Mucosa of gallbladder (tissue), 1 donor: ENCODE measurements at regions not wholly inside any gene's neighbourhood (a gene's known extent, or its start where the extent isn't known, plus 50 kb on each side); places are given as distances from the start of the nearest gene placed in this dataset.

ENCODE experiments used
- DNase-seq: peaks from one replicate; pipeline ENCODE4 v3.0.0-alpha.2; 2020; ENCODE audit warnings: low spot score
- donor health status: DM: no; HTN: no; CAD: no.

DNA sequence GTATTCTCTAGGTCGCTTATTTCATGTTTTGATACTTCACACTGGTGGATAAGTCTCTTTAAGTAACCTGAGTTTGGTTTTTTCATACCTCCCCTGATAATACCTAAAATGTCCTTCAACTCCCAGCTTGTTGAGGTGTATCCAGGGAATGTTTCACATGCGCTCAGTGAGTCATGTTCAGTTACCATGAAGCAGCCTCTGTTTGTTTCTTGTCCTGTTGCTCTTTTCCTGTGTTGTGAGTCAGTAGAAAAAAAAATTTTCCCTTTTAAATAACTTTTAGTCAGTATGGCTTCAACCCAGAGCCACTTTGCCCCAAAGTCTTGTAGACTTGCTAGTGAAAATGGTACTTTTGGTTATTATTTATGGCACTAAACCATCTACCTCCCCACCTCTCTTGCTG is 278.4 kb upstream of the ZPLD1 start:
- DNase-seq: no peak

DNA sequence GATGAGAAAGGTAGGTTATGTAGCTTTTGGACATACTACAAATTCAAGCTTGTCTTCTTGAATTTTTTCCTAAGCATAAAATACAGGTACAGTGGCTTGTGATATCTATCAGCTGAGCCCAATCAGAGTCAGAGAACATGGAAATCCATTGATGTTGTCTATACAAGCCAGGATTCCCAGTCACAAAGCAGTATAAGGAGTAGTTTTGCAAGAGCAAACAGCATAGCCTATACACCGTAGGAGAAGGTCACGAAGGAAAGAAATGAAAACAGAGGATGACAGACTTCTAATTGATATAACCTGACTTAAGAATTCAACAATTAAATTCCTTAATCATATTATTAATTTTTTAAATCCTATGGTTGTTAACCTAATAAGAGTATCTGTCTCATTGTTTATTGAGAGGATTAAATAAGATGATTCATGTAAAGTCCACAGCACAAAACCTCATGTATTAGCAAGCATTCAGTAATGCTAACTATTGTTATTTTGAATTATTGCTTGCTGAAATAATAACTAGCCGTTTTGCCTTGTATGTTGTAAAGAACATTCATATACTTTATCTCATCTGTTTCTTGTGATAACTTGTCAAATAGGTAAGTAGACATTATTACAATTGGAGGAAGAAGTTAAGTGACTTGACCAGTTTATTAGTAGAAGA is 276.6 kb upstream of the ZPLD1 start:
- DNase-seq: no peak

DNA sequence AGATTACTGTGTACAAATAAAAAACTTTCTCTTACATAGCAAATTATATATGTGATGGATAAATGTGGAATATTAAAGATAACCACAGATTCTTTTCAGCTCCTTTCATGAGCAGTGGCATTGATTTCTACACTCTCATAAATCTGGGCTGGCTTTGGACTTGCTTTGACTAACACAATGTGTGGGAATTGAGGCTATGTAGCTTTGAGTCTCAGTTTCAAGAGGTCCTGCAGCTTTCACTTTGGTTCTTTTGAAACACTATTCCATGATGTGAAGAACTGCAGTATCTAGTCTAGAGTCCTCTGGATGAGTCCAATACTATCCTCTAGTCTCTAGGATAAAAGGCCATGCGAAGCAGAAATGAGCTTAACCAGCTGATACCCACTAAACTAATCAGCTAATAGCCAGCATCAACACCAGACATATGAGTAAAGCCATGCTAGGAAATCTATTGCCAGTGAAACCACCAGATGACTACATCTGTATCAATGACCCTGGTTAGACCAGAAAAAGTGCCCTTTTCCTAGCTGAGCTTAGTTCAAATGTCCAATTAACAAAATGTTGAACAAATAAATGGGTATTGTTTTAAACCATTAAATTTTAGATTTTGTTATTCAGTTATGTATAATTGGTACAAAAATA is 274.9 kb upstream of the ZPLD1 start:
- no peak for DNase-seq

DNA sequence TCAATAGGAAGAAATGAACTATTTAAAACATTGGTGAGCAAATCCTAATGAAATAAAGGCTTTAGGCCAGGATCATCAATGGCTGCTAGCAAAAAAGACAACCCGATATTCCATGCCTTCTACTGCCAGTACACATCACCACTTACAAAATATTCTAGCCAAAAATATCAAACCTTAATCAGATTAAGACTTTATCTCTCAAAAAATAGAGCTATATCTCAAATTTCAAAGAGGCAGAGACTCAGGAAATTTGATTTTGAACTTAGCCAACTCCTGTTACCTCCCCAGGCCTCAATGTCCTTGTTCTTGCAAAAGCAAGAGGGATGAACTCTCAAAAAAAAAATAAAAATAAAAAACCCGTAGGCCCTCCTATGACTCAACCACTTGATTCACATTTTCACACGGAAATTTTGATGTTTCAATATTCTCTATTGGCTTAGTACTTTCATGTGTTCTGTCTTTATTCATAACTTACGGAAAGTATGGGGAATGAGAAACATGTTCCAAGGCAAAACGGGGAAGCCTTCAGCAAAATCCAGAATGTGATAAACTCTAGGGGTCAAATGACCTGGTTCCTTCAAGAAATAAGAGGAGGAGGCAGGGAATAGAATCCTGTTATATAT is 273.3 kb upstream of the ZPLD1 start:
- no peak for DNase-seq

DNA sequence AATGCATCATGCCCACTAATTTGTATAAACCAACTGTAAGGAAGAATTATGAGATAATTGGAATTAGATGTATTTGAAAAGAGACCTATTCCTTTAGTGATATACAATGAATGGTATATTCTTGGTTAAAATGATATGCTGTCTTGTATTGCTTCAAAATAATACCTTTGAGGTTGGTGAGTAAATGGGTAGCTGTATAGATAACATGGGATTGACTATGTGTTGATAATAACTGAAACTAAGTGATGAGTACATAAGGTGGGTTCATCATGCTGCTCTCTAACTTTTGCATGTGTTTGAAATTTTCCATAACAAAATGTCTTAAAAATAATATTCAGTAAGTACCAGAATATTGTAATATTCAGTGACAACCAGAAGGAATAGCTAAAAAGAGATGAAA is 272.6 kb upstream of the ZPLD1 start:
- DNase-seq: no peak

DNA sequence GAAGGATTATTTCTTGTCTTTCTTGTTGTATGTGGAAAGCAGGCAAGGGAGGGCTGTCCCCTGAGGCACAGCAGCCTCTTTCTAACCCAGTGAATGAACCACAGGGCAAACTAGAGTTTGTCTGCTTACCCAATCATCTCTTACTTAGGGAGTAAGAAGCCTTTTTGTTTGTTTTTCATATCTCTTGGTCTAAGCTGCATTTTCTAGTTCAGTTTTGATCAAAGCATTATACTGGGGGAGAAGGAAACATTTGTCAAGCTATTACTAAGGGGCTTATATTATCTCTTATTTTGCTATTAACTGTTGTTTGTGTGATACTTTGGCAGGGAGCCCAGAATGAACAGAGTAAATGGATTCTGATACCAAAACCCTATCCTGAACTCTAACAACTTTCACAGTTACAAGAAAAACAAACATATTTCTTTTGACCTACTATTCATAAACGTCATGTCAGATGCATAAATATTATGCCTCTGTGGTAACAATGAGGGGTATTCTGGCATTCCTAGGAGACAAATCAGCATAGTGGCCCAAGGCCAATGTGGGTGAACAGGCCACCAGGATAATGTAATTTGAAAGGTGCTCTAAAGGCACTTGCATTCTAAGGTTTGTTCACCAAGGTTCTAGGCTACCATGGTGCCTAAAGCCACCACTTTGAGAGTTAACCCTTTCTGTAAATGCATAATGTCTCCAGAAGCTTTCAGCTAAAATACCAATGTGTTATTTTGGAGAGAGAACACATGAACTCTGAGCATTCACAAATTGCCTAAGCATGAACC is 271.6 kb upstream of the ZPLD1 start:
- DNase-seq: no peak

DNA sequence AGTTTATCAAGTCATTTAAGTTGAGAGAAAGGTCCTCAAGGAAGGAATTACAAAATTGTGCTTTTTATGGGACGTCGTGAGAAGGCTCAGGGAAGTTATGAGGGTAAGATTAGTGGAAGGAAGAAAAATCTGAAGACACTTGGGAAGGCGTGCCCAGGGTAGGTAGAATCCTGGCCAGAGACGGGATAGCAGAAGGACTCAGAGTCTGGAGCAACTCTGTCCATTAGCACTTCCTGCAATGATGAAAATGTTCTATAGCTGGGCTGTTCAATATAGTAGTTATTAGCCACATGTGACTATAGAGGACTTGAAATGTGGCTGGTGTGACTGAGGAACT is 271.0 kb upstream of the ZPLD1 start:
- no peak for DNase-seq

DNA sequence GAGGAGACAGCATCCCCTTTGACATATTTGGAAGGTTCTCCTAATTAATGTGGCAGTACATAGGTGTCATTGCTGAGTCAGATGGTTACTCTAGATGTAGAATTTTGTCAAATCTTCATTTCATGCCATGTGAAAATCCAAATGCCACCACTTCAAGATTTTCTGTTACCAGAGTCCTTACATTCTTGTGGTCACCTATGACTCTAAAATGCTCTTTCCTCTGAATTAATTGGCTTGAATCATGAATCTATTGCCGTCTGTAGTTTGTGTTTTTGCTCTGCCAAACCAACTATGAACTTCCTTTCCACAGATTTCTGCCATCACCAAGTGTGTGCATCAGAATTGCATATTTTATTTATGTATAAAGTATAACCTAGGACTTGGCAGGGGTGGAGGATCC is 269.4 kb upstream of the ZPLD1 start:
- DNase-seq: no peak

DNA sequence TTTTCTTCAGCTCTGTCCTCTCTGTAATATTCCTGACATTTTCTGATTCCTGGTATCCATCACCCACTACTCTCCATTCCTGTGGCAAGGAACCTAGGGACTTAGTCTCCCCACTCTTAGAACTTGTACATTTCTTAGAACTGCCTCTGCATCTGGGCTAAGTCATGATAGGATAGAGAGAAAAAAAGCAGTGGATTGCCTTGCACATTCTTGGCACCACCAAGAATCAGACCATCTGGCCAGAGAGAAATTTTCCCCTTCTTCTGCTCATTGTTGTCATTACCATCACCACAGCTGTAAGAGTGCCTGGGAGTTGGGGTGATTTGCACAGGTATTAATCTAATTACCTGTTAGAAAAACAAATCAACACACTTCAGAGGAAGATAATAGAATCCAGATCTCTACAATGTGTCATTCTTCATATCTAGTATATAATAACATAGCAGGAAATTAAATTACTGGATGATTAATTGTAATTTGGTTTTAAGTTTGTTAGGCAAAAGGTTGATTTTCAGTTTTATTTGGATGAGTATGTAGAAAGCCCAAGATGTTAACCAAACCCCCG is 264.8 kb upstream of the ZPLD1 start:
- no peak for DNase-seq

DNA sequence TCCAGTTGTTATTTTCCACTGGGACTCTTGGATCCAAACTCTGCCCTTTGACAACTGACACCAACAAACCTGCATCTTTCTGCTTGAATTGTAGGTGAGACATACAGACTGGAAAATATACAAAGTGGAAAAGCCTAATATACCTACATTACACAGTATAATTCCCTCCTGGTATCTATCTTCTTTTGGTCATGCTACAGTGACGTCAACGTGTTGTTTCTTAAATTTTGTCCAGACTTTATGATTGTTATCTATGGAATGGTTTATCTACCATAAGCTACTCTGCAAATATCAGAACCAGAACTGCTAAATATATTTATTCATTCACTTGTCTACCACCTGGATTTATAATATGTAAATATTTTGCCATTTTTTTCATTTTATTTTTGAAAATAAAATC is 264.3 kb upstream of the ZPLD1 start:
- DNase-seq: no peak

DNA sequence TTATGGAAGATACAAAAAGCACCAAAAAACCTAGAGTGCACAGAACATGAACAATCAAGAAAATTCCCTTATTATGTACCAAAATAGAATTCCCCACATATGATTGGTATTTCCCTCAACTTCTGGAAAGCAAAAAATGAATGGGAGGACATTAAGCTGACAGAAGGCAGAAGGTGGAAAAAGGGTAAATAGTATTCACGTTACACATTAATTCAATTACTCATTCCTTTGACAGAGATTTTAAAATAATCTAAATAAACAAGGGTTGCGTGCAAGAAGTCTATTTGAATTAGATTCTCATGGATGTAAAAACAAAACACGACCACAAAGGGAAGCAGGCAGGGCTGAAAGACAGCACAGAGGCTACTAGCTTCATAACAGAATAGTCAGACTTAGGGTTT is 260.5 kb upstream of the ZPLD1 start:
- no peak for DNase-seq

DNA sequence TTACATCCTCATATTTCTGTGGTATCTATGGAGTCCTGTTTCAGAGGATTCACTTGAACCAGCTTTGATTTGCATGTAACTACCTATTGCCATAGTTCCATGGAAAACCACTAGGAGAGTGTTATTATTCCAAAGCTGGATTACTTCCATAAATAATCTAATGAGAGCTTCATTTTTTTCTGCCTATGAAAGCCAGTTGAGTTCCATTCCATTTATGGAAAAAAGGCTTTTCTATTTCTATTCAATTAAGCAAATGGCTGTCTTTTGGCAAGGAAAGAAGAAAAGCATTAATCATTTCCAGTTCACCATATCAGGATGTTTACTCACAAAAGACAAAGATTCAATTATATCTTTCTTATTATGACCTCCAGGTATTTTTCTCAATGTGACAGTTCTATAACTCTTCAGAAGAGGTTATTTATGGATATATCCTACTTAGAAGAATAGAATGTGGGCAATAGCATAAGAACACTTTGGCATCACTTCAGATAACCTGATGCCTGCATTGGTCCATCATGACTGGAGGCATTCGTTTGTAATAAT is 259.9 kb upstream of the ZPLD1 start:
- DNase-seq: no peak

DNA sequence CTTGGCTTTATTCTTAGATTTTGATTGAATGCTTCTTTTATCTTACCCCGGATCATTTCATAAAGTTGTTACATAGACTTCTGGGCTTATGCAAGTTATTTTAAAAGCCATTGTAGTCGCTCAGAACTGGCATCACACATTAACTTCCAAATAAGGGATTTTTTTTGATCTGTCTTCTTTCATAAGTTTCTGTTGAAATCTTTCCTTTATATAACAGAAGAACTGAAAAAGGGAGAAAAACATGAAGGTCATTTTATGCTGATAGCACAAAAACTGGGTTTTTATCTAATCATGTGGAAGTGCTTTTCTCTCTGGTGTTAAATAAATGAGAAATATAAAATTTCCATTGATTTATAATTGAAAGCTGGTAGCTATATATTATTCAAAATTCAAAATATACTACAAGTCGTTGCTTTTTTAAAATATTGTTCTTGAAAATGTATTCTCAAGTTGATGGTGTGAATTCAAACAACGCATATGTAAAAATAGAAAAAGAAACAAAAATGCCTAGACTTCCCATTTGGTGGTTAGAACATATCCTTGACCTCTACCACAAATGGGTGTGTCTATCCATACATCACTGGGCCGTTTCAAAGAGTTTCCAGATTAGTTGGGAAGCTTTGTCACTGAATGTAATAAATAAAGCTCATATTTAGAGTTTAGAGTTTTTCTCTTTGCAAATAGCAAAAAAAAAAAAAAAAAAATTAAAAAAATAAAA is 258.3 kb upstream of the ZPLD1 start:
- DNase-seq: no peak

DNA sequence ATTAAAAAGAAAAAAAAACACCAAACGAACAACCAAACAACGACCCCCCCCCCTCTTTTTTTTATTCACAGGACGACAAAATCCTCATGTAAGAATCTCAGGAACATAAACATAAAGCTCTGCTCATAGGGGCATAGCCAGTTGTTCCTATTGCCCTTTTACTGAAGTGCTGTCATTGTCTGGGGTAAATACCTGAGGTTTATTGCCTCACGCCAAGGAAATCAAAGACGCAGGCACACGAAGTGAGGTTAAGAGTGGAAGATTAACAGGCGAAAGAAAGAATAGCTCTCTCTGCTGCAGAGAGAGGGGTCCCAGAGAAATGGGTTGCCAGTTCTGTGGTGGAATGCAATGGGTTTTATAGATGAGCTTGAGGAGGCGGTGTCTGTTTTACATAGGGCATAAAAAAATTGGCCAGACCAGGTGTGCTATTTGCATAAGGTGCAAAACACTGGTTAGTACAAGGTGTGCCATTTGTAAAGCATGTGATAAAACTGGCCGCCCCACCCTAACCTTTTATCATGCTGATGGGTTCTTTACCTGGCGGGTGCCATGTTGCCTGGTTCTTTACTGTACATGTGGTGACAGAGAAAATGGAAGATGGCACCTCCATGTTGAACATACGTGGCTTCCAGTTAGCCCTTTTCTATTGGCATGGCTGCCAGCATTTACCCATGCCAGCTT is 257.6 kb upstream of the ZPLD1 start:
- DNase-seq: no peak

DNA sequence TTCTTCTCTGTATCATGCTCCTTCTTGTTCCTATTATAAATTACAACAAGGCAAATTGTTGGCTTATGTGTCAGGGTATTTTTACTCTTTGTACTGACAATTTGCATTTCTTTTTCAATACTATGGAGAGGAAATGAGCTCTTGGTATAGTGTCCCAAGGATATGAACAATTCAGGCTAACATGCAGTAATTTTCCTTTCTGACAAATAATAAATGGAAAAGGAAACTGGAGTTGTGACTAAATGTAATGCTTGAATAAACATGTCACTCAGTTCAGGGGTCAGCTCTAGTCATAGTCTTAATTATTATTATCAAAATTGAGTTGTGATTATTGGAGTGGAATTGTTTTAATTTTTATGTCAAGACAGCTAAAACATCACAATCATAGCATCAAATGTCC is 256.0 kb upstream of the ZPLD1 start:
- DNase-seq: no peak

DNA sequence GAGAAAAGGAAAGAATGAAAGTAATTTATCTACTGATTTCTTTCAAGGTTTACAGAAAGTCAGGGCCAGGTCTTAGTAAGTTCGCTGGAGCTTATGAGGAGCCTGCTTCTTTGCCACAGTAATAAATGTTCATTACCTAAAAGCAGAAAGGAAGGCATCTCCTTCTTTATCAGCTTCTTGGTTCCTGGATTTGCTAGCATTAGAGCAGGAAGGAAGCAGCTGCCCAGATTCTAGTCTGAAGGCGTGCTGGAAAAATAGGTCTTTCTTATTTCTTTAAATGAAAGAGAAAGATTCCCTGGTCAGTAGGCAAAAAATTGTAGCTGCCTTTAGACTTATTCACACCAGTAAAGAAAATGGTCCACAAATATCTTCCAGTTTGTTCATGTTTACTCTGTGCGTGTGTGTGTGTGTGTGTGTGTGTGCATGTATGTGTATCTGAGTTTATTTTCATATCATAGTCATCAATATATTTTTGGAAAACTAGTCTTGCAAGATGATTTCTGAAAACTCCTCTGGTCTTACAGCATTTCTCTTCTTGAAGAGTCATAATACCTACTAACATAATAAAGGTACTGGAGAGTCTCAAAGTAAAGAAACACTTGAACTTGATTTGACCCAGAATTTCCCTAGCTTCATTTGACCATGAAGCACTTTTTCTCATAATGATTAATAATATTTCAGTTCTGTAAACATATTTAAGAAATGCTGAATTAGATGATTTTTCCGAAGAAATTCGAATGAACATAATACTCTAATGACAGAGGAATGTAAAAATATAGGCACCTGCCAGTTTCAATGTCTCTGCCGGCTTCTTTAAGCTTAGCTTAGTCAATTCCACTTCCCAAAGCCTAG is 255.3 kb upstream of the ZPLD1 start:
- DNase-seq: no peak

DNA sequence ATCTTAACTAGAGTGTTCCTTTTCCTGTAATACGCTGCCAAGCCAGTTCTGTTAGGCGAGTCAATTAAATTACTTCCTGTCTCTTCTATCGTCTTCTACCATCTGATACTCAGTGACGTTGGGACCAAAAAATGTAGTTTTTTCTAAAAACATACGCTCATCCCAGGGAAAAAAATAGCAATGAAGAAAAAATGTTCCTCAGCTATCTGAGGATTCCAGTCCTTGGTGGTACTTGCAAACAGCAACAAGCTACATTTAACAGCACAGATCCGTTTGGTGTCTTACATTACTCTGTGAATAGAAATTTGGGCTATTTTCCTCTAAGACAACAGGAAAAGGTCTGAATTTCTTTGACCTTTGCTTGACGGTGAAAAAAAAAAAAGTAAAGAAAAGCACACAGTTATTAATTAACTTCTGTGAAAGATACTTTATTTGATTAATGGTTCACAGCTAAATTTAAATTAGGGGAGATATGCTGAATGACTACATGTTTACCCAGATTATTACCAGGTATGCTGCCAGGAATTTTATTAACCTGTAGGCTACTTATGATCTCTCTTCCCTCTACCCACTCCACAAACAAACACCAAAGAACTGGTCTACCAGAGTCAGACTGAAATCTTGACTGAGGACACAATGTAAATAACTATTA is 254.4 kb upstream of the ZPLD1 start:
- no peak for DNase-seq

DNA sequence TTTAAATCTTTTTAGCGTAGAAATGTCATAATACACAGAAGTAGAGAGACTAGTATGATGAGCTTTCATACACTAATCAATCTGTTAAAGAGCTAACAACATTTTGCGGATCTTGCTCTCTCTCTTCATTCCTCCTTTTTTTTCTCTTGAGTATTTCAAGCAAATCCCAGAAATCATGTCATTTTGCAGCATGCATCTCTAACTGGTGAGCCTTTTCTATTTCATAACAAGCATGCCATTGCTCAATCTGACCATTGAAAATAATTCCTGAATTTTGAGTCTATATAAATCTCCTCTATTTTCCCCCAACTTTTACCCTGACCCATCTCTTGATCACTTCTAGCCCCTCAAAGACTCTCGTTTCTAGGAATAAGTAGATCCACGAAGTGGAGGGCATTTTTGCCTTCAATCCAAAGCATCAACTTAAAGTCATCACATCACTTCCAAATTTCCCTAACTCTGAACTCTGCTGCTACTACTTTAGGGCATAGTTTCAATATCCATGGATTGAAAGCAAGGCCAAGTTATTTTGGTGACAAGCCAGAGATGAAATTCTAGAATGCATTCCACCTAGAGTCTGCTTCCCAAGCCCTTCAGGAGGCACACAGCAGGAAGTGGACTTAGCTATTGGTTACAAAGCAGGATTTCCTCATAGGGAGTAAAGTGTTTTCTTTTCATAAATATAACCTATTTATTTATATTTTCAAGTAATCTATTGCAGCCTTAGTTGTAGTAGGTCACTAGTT is 253.5 kb upstream of the ZPLD1 start:
- DNase-seq: no peak

DNA sequence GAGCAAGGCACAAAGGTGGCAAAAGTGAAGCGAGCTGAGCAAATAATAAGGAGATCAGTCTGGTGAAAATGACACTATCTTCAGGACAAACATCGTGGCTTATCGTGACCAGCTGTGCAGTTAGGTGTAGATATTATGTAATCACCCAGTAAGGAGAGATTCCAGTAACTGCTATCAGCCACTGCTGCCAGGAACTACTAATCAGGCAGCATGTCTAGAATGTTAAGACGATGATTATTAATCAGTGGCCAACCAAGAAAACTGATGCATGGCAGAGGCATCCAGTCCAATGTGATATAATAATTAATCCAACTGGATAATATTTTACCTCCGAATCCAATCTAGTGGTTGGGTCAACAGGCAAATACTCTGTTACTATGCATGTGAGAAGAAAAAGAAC is 252.7 kb upstream of the ZPLD1 start:
- peak; percentile 80 for DNase-seq
